ENCODE measurements at regions not wholly inside any gene's neighbourhood (a gene's known extent, or its start where the extent isn't known, plus 50 kb on each side); places are given as distances from the start of the nearest gene placed in this dataset.

DNA sequence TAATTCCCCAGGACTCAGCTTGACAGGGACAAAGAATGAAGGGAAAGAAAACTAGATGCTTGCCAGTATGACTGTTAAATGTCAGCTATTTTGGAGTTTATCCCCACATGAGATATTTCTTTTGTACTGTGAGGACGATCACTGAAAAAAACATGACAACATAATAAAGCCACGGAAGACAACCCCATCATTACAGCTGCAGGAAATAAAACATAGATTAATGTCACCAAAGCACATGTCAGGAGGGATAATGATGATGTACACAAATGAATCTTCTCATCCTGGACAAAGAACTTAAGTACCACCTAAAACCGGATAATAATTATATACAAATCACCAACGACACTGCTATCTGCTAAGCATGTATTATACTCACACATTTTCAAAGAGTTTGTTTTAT, 84.6 kb upstream of the GRIP1 start:
- TF ChIP-seq, protein P1, sequence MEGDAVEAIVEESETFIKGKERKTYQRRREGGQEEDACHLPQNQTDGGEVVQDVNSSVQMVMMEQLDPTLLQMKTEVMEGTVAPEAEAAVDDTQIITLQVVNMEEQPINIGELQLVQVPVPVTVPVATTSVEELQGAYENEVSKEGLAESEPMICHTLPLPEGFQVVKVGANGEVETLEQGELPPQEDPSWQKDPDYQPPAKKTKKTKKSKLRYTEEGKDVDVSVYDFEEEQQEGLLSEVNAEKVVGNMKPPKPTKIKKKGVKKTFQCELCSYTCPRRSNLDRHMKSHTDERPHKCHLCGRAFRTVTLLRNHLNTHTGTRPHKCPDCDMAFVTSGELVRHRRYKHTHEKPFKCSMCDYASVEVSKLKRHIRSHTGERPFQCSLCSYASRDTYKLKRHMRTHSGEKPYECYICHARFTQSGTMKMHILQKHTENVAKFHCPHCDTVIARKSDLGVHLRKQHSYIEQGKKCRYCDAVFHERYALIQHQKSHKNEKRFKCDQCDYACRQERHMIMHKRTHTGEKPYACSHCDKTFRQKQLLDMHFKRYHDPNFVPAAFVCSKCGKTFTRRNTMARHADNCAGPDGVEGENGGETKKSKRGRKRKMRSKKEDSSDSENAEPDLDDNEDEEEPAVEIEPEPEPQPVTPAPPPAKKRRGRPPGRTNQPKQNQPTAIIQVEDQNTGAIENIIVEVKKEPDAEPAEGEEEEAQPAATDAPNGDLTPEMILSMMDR (conservative IDR thresholded peaks at IDR 0.05; ENCODE audit: low read length), result no peak
- TF ChIP-seq EZH2phosphoT487 (IDR thresholded peaks at IDR 0.05; ENCODE audit: borderline replicate concordance), result no peak

Data from Loucy (cell line).